ENCODE measurements at regions not wholly inside any gene's neighbourhood (a gene's known extent, or its start where the extent isn't known, plus 50 kb on each side); places are given as distances from the start of the nearest gene placed in this dataset.

DNA sequence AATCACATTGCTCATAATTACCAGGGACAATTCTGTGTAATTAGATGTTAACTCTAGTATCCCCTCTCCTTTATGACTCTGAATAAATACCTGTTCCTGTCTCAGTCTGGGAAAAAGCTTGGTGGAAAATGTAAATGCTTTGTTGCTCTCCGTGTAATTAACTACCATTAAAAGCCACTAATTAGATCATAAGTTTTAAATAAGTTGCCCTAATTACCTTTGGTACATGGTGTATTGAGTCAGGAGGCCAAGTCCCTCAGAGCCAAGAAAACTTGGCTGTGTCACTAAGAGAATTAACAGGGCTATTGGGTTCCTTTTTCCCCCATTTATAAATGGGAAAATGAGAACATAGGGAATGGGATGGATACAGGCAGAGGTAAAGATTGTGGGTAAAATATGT is 617.6 kb downstream of the TLR4 start:
- no peak for DNase-seq

DNA sequence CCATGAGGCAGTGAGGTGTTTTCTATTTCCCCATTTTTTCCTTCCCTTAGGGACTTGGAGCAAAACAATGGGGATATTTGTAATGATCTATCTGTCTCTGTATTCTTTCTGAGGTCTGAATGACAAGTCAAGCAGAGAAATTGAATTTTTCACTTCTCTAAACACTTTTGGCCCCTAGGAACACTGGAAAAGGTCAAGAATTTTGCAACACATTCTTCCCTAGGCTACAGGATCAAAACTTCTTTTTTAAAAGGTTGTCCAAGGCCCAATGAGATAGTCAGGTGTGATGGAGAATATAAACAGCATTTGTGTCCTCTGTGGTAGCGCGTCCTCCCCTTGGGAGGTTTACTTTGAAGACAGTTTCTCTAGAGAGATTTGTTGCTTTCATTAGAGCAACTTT is 620.5 kb downstream of the TLR4 start:
- DNase-seq: no peak

DNA sequence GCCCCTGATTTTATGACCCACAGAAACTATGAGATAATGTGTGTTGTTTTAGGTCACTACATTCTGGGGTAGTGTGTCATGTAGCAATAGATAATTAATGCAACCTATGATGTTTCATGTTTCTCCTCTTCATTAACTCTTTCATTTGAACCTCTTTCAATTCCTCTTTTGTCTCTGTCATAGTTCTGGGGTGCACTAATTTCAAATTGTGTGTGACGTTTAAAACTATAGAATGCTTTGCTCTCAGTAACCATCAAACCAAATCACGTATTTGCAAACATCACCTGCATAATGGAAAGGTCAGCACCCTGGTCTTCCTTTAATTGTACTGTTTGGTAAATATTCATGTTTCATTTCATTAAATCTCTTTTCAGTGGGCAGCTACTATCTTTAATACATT is 621.6 kb downstream of the TLR4 start:
- DNase-seq: no peak

DNA sequence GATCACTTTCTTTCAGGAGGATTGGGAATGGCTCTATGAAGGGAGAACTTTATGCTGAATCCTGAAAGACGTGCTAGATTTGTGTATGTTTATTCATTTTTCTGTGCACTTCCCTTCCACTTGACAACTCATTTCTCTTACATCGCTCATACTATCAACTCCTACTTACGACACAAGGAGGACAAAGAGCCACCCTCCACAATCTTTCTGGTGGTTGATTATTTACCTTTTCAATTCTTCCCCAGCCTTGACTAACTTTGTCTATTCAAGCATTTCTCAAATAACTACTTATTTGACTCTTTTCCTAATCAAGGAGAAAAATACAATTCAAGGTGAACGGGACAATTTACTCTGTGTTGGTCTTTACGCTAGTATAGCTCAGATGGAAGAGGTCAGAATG is 622.1 kb downstream of the TLR4 start:
- no peak for DNase-seq

DNA sequence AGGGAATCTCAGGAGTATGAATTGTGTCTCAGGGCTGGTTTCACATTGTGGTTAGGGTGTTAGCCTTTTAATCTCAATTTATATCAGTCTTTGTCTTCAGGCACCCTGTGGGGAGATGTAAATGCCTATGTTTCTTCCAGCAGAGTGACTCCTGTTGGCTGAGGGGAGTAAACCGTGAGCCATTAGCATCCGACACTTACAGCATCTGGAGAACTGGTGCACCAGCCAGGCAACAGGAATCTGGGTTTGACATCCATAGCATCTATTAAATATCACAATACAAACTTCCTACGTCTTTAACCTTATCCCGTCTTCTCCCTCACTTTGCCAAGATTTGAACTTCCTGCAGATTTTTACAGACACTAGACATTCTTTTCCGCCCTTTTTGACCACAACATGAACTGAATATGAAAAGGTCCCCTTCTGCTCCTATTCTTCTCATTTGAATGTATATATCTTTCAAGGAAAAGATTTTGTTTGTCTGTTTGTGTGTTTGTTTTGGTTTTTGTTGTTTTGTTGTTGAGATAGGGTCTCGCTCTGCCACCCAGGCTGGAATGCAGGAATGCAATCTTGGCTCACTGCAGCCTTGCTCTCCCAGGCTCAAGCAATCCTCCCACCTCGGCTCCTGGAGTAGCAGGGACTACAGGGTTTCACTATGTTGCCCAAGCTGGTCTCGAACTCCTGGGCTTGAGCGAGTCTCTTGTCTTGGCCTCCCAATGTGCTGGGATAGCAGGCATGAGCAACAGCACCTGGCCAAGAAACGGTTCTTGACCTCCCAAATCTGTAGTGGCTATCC is 626.2 kb downstream of the TLR4 start:
- no peak for DNase-seq

DNA sequence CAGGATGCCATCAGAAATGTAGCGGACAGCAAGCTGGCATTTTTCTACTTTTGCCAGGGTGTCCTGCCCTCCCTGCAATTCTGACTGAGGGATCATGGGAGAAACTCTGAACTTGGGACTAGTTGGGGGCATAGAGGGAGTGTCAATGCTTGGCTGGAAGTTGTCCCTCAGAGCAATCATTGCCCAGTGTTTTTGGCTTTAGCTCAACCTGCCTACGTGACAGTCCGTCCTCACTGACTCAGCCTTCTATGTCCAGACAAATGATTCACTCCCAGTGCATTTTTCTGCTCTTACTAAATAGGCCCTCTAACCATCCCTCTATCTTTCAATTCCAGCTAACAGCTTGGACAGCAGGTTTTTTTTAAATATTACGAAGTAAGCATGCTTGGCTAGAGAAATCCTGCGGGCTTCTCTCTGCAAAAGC is 627.4 kb downstream of the TLR4 start:
- DNase-seq: no peak

DNA sequence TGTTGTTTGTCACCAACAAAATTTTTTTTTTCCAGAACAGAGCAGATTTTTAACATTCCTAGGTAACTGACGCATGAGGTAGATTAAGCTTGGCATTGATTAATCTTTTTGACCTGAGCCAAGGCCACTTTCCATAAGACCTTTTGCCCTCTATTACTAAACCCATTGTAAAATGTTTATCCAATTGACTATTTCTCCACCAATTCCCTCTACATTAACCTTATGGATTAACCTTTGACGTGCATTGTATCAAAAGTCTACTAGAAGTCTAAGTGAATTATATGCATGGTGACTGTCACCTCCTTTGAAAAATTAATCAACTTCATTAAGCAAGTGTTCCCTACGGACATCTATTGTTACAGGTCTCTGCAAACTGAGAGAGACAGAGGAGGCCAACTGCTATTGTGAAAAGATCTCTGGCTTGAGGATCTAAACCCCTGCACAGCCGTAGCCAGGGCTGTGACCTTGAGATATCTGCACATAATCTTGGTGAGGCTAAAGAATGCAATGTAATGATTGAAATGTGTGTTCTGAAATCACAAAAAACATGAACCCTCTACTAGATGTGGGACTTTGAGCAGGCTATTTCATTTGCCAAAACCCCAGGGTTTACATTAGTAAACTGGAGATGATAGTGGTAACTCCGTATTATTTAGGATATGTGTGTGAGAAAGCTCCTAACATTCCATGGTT is 632.2 kb downstream of the TLR4 start:
- DNase-seq: no peak

DNA sequence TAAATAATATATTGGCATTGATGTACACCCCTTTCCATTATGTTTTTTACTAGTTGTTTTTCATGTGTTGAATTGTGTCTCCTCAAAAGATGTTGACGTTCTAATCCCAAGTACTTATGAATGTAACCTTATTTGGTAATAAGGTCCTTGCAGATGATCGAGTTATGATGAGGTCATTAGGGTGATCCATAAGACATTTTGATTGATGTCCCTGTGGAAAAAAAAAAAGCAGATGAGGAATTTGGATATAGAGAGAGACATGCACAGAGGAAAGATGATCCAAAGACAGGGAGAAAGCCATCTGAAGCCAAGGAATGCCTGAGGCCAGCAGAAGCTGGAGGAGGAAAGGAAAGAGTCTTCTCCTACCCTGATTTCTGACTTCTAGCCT is 632.7 kb downstream of the TLR4 start:
- DNase-seq: no peak

DNA sequence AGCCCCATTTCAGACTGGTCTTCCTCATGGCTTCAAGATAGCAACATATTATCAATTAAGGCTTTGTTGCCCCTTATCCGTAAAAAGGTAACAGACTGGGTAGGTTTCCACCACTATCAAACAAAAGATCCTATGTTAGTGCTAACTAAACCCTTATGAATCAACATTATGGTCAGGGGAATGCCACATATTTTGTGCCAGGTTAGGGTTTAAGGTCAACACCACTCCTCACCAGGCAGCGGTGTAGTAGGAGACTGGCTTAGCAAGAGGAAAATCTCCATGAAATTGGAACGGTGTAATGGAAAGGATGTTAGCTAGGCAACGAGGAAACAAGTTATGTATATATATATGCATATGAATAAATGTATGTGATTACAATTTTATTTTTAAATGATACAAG is 655.8 kb downstream of the TLR4 start:
- DNase-seq: no peak

DNA sequence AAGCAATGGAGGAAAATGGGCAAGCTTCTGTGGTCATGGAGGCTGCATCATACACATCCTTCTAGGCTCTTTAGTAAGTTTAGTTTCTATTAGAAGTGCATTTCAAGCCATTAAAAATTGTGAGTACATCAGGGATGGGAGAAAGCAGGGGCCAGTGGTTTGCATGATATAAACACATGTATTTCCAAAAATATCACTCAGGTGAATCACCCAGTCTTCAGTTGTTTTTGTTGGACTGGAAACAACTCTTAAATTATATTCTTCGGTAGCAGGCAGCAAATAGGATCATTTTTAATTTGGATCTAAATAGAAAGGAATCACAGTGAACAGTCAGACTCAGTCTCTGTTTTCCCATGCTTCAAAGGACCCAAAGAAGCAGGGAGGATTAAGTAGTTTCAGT is 657.9 kb downstream of the TLR4 start:
- no peak for DNase-seq

DNA sequence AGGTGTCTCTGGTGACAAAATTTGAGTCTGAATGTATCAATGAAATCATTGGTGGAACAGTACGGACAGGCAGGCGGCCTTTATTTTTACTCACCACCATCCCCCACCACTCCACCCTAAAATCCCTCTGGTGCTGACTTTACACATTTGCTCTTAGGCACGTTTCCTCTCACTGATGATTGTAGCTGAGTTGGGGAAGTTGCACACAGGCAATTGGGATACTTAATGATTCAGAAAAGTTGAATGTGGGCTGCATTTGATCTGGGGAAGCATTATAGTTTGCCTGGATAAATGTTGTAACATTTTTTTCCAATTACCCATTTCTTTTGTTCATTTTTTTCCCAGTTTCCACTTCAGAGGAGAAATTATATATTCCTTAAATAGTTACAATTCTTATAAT is 658.4 kb downstream of the TLR4 start:
- DNase-seq: no peak

DNA sequence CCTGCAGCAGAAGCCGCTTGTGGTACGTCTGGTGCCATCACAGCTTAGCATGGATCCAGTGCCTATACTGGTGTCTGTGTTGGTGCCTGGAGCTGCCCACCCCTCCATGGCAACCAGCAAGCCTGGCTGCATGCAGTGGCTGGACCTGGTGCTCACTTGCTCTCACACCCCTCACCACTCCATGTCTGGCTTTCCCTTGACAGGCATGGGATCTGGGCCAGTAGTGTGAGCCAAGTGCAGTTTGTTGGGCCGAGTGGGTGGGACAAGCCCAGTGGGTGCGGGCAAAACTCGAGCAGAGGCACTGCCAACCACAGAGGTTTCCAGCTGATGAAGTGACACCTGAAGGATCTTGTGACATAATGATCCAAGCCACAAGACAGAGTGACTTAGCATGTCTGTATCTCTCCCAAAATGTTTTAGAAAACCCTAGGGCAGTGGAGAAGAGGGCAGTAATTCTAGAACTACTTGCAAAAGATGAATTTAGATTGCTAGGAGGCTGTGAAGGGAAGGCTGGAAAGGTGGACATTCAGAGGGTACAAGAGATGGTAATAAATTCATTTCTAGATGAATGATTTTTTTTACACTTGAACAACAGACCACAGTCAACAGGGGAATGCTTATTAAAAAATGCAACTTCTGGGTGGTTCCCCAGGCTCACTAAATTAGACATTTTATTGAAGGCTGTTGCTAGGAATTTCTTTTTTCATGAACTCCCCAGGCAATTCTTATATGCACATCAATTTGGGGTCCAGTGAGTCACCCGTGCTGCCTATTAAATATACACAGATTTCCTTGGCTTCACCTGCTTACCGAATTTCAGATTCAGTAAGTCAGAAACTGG is 660.3 kb downstream of the TLR4 start:
- DNase-seq: no peak

DNA sequence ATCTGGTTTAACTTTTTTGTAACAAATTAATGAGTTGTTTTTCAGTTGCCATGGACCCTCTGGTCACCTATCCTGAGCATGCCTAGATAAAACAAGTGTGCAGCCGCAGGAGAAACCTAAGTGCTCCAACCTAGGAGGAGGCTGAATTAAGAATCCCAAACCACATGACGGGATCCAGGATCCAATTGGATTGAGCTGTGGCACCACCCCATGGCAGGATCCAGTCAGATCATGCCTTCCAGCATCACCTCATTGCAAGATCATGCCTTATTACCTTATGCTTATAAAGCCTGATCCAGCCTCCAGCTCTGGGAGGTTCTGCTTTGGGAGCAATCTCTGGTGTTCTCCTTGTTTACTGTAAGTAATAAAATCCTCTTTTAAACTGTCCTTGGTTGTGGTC is 662.0 kb downstream of the TLR4 start:
- DNase-seq: no peak

DNA sequence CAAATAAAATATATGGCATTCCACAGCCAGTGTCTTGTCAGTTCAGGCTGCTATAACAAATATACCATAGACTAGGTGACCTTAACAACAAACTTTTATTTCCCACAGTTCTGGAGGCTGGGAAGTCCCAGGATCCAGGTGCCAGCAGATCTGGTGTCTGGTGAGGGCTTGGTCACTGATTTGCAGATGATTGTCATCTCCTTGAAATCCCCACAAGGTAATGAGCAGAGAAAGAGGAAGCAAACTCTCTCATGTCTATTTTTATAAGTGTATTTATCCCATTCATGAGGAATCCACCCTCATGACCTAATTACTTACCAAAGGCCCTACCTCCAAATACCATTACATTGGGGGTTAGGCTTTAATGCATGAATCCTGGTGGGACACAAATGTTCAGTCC is 663.2 kb downstream of the TLR4 start:
- no peak for DNase-seq

DNA sequence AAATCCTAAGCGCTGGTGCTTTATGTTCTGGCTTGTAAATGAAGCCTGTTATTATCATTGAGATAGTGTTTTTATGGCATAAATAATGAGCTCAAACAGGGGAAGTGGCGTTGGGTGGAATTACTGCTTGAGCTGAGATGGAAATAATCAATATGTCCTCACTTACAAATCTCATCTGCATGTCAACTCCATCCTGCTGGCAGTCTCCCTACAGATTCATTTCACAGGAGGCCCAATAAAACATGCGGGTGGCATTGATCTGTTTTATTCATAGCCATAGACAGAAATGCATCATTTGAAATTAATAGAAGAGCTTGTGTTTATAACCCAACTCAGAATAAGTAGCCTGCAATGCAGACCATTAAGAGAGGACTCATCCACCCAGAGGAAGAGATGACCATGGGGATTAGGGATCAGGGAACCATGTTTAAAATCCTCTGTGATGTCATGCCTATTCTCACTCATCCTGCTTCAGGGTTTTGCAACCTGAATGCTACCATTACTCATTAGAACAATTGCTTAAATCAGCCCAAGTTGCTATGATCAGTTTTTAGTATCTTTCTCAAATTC is 680.4 kb downstream of the TLR4 start:
- DNase-seq: no peak

DNA sequence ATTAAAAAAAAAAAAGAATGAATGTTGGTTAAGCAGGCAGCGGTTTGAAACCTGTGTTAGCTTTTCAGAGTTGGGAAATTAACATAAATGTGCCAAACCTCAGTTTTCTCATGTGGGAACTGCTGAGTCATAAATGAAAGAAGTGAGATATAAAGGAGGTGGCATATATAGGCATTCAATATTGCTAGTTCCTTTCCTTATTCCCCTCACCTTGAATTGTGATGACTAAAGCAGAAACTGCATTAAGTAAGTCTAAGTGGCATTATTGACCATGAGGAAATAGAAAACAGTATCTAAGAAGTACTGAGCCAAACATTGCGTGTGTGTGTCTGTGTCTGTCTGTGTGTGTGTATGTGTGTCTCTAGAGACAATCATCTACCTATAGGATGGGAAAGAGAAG is 691.2 kb downstream of the TLR4 start:
- DNase-seq: no peak

DNA sequence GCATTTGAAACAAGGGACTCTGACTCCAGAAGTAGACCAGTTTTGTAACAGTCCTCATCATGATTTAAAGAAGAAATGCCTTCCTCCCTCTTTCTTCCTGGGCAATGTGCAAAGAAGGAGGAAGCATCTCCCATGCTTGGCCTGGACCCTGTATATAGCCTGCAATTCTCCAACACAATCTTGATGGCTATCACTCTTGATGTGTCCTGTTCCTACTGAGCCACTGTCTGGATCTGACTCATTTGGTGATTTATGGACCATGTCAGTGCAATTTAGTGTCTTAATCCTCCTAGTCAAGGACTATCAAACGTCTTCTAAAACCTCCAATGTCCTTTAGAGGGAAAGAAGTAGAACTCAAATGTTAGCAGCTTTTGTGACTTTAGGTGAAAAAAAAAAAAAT is 697.3 kb downstream of the TLR4 start:
- no peak for DNase-seq

DNA sequence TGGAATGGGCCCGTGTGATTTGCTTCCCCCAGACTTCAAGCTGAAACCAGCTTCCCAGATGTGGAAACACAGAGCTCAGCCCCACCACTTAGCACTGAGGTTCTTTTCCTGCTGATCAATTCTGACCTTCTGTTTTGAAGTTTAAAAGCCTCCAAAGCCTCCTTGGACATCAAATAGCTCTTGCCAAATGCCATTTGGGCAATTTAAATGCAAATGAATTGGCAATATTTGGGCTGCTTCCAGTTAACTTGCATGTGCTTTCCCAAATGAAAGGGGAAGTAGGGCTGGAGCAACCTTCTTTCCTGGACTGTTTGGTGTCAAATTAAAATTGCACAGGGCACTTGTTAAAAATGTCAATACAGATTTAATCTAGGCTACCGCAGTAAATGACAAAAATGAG is 710.5 kb downstream of the TLR4 start:
- no peak for DNase-seq

DNA sequence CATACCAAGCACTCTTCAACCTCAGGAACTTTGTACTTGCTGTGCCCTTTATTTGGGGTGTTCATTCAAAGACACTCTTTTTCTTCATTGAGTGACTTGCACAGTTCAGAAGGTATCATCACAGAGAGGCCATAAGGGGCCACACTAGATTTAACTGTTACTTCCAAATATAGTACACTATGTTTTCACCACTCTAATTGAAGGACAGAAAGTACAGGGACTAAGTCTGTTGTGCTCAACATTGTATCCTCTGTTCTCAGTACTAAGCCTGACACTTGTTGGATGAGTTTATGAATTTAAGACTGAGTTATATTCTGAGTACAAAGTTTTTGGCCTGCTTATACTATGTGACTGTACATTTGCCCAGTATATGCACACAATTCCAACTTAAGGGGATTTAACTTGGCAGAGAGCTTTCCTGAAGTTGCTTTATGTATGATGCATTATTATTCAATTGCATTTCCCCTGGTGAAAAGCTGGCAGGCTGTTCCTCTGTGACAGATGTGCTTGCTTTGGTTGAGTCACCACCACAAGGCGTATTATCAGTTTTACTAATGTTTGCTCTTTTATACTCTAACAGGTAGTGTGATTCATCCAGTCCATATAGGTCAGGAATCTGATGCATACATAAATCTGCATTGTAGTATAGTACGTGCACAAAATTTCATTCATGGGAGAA is 714.8 kb downstream of the TLR4 start:
- no peak for DNase-seq

DNA sequence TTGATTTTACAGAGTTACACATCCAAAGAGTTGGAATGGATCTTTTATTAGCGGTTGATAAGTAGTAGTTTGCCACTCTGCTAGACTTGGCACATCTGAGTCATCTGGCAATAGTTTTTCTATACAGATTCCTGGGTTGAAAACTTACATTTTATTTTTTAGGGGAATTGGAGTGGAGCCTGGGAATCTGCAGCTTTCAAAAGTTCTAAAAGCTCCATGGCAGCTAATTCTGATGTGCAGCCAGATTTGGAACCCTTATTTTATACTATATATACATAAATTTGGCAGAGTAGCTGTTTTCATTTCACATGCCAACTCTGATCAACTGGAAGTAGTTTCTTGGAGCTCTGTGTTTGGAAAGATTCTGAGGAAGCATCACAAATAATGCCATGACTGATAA is 715.5 kb downstream of the TLR4 start:
- DNase-seq: no peak

DNA sequence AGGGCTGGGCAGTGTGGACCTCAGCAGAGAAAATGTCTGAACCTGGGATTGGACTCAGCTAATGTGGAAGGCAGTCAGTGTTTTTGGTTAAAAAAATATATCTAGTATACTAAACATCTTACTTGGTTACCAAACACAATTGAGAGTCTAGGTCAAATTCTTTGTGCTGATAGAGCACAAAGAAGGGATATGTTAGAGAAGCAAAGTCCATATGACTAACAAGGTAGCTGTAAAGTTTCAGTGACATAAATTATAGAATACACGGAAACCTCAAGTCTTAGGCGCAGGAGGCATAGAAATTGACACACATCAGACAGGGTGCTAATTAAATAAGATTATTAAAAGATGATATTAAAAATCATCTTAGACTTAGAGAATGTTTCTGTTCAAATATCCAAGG is 718.3 kb downstream of the TLR4 start:
- DNase-seq: no peak

DNA sequence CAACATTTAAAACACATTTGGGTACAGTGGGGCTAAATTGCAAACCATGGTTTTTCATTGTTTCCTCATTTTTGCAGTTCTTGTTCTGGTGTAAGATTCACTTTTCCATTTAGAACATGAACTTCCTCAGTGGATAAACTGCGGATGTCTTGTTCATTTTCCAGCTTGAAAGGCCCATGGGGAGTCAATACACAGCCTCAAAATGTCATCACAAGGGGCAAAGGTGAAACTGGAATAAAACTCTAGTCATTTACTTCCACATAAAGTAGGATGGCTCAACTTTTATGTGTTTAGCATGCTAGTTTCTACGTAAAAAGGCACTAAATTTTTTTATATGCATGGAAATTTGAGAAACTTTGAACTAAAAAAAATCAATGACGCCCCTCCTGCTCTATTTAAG is 718.8 kb downstream of the TLR4 start:
- no peak for DNase-seq

DNA sequence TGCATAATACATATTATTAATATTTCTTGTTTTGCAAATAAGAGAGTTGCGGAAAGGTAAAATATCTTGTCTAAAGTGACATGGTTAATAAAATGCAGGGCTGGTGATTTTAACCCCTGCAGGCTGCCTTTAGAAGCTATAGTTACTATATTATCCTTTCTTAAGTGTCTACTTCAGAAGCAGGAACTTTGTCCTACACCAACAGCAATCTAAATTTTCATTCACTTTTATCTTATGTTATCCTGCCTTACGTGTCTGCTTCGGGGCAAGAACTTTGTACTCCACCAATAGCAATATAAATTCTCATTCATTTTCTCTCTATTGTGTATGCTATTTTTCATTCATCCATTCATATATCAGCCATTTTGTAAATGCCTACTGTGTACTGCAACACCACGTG is 719.5 kb downstream of the TLR4 start:
- DNase-seq: no peak
